ENCODE measurements at regions not wholly inside any gene's neighbourhood (a gene's known extent, or its start where the extent isn't known, plus 50 kb on each side); places are given as distances from the start of the nearest gene placed in this dataset.
"Not testable (repeated sequence)": the region's sequence is repeated elsewhere in the genome, so short reads cannot be mapped to it uniquely, and the experiment has no call there.

- no peak for DNase-seq (ENCODE audit: low read depth)
Observed at GRCh38 chr10:83986800-83987199, 152.5 kb upstream of the GHITM start.

- no peak for DNase-seq (ENCODE audit: low read depth)
Observed at GRCh38 chr10:83987216-83987615, 152.1 kb upstream of the GHITM start.

GRCh38 chr10:83988435-83988834 lies 150.9 kb upstream of the GHITM start:
- no peak for DNase-seq (ENCODE audit: low read depth)

GRCh38 chr10:83990126-83990525 lies 149.2 kb upstream of the GHITM start:
- no peak for DNase-seq (ENCODE audit: low read depth)

- no peak for DNase-seq (ENCODE audit: low read depth)
Observed at GRCh38 chr10:83991986-83992753, 147.1 kb upstream of the GHITM start.

- no peak for DNase-seq (ENCODE audit: low read depth)
Observed at GRCh38 chr10:83994325-83994724, 145.0 kb upstream of the GHITM start.

- no peak for DNase-seq (ENCODE audit: low read depth)
Observed at GRCh38 chr10:83995738-83996331, 143.5 kb upstream of the GHITM start.

GRCh38 chr10:84004221-84004620 lies 135.1 kb upstream of the GHITM start:
- no peak for DNase-seq (ENCODE audit: low read depth)

GRCh38 chr10:84005403-84005802 lies 133.9 kb upstream of the GHITM start:
- DNase-seq (ENCODE audit: low read depth) = no peak

- no peak for DNase-seq (ENCODE audit: low read depth)
Observed at GRCh38 chr10:84007482-84007881, 131.8 kb upstream of the GHITM start.

GRCh38 chr10:84008878-84009277 lies 130.4 kb upstream of the GHITM start:
- DNase-seq (ENCODE audit: low read depth) = no peak

GRCh38 chr10:84012431-84012830 lies 126.9 kb upstream of the GHITM start:
- no peak for DNase-seq (ENCODE audit: low read depth)

- no peak for DNase-seq (ENCODE audit: low read depth)
Observed at GRCh38 chr10:84012831-84013458, 126.4 kb upstream of the GHITM start.

GRCh38 chr10:84015877-84016595 lies 123.3 kb upstream of the GHITM start:
- DNase-seq (ENCODE audit: low read depth) = no peak

- no peak for DNase-seq (ENCODE audit: low read depth)
Observed at GRCh38 chr10:84018826-84019225, 120.5 kb upstream of the GHITM start.

GRCh38 chr10:84019854-84020458 lies 119.4 kb upstream of the GHITM start:
- DNase-seq (ENCODE audit: low read depth) = not testable (repeated sequence)

- no peak for DNase-seq (ENCODE audit: low read depth)
Observed at GRCh38 chr10:84026821-84027257, 112.5 kb upstream of the GHITM start.

GRCh38 chr10:84029840-84030239 lies 109.5 kb upstream of the GHITM start:
- no peak for DNase-seq (ENCODE audit: low read depth)

- no peak for DNase-seq (ENCODE audit: low read depth)
Observed at GRCh38 chr10:84038035-84038434, 101.3 kb upstream of the GHITM start.

GRCh38 chr10:84039957-84040356 lies 99.4 kb upstream of the GHITM start:
- DNase-seq (ENCODE audit: low read depth) = no peak

GRCh38 chr10:84047258-84048010 lies 91.9 kb upstream of the GHITM start:
- DNase-seq (ENCODE audit: low read depth) = no peak

GRCh38 chr10:84049645-84050011 lies 89.7 kb upstream of the GHITM start:
- no peak for DNase-seq (ENCODE audit: low read depth)

Measured in GM04504 (cell line).